Esophagus squamous epithelium (tissue), 4 donors: ENCODE measurements at regions not wholly inside any gene's neighbourhood (a gene's known extent, or its start where the extent isn't known, plus 50 kb on each side); places are given as distances from the start of the nearest gene placed in this dataset.

ENCODE experiments used
- POLR2A ChIP-seq, 4 donors: fragments of 450-650 bp; IDR thresholded peaks; one replicate each; pipeline ENCODE4 v1.6.1; 2017; ENCODE audit warnings: antibody characterized with exemption in 4 of 4, mild to moderate bottlenecking in 4 of 4, moderate library complexity in 3 of 4
- TF ChIP-seq, protein P1 (sequence below), 6 experiments: fragments of 450-650 bp in 4 of 6; fragments of 200-600 bp in 2 of 6; sonication (generic) in 2 of 6; IDR thresholded peaks; one replicate each; pipeline ENCODE4 v1.5.1; 2016 to 2019; ENCODE audit warnings: antibody characterized with exemption in 6 of 6, mild to moderate bottlenecking in 4 of 6, moderate library complexity in 4 of 6

DNA sequence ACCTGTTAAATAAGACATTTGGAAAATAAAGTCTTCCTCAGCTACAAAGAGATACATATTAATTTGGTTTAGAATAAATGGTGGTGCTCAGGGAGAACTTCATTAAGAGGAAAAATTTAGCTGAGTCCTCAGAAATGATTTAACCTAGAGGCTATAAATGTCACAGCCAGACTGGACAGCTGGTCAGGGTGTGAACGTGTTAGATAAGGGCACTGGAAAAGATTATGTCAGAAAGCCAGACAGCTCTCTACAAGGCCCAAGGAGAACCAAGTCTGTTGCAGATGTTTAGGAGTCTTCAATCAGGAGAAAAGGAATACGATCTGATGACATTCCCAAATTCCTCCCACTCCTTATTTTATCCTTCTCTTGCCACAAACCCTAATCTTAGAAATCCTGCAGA, 265.2 kb downstream of the MAT2B start:
- TF ChIP-seq, protein P1, sequence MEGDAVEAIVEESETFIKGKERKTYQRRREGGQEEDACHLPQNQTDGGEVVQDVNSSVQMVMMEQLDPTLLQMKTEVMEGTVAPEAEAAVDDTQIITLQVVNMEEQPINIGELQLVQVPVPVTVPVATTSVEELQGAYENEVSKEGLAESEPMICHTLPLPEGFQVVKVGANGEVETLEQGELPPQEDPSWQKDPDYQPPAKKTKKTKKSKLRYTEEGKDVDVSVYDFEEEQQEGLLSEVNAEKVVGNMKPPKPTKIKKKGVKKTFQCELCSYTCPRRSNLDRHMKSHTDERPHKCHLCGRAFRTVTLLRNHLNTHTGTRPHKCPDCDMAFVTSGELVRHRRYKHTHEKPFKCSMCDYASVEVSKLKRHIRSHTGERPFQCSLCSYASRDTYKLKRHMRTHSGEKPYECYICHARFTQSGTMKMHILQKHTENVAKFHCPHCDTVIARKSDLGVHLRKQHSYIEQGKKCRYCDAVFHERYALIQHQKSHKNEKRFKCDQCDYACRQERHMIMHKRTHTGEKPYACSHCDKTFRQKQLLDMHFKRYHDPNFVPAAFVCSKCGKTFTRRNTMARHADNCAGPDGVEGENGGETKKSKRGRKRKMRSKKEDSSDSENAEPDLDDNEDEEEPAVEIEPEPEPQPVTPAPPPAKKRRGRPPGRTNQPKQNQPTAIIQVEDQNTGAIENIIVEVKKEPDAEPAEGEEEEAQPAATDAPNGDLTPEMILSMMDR (IDR thresholded peaks at IDR 0.05) = no peak
- TF ChIP-seq POLR2A (IDR thresholded peaks at IDR 0.05) = no peak
